ENCODE measurements at regions not wholly inside any gene's neighbourhood (a gene's known extent, or its start where the extent isn't known, plus 50 kb on each side); places are given as distances from the start of the nearest gene placed in this dataset.

GRCh38 chr9:104330841-104331240 lies 173.2 kb upstream of the OR13F1 start:
- dilution Hi-C loops (cut with MboI; ENCODE audit: extremely low pct_ligation_motif_present, low sequenced_read_pairs) (no loop called here), intact Hi-C loops (cut with micrococcal nuclease) (no loop called here)
- no peaks in the 10 kb centered on the region for H3K9me3 ChIP-seq (replicated peaks; ENCODE audit: control insufficient read depth, insufficient read depth, low read length)
- no peaks in the 10 kb centered on the region for H3K79me2 ChIP-seq (ENCODE audit: control insufficient read depth, insufficient read depth, low read length)
- FAIRE-seq (no peak), DNase-seq (ENCODE audit: low read depth, low spot score) (no peak)
- BruUV-seq (replicated peaks) = no TSS peak
- H3K4me3 ChIP-seq (replicated peaks in 1 of 3; ENCODE audit: insufficient read depth in 1 of 3, low read depth in 1 of 3, low read length in 3 of 3) = no peak overlapping the region
- H3K9ac ChIP-seq (replicated peaks; ENCODE audit: extremely low read depth, insufficient read depth, low read length) = no peak overlapping the region
- H3K27me3 ChIP-seq (ENCODE audit: control insufficient read depth in 2 of 2, insufficient read depth in 2 of 2, low read length in 2 of 2) = no peaks in the 10 kb centered on the region
- H4K20me1 ChIP-seq (replicated peaks; ENCODE audit: control insufficient read depth, extremely low read depth, insufficient read depth, low read length) = no peaks in the 10 kb centered on the region
- H3K27ac ChIP-seq (ENCODE audit: insufficient read depth, low read depth, low read length) = no peak overlapping the region
- H2AFZ ChIP-seq (ENCODE audit: low read depth, low read length) = no peak overlapping the region
- no peak for TF ChIP-seq POLR2A (IDR thresholded peaks at IDR 0.05; ENCODE audit: low read depth, low read length)
- no peak for TF ChIP-seq MYC (IDR thresholded peaks at IDR 0.05; ENCODE audit: low read depth, low read length)
- TF ChIP-seq EZH2 (IDR thresholded peaks at IDR 0.05; ENCODE audit: borderline replicate concordance, low read depth, low read length, severe bottlenecking) = no peak
- no peak for TF ChIP-seq CTCF (IDR thresholded peaks at IDR 0.05; ENCODE audit: extremely low read depth in 1 of 2, insufficient read depth in 1 of 2, low read depth in 1 of 2, low read length in 2 of 2)
- TF ChIP-seq GATA2 (IDR thresholded peaks at IDR 0.05; ENCODE audit: insufficient read depth, insufficient read length, low read depth, low read length) = no peak
- no peak for TF ChIP-seq JUN (IDR thresholded peaks at IDR 0.05; ENCODE audit: borderline replicate concordance, insufficient read depth, insufficient read length, low read depth)
- no peak for TF ChIP-seq POLR2AphosphoS5 (IDR thresholded peaks at IDR 0.05; ENCODE audit: insufficient read depth, low read depth, low read length)
- TF ChIP-seq FOS (IDR thresholded peaks at IDR 0.05; ENCODE audit: borderline replicate concordance, insufficient read depth, low read length) = no peak
- TF ChIP-seq MAX (IDR thresholded peaks at IDR 0.05; ENCODE audit: insufficient read depth, insufficient read length) = no peak
- no peaks in the 10 kb centered on the region for H3K4me1 ChIP-seq (ENCODE audit: control insufficient read depth, extremely low read depth, insufficient read depth, low read length)
- H3K9me1 ChIP-seq (replicated peaks; ENCODE audit: control insufficient read depth, extremely low read depth, insufficient read depth, low read length) = no peaks in the 10 kb centered on the region
- CTCF ChIA-PET = no interaction called here
- H3K36me3 ChIP-seq (ENCODE audit: control insufficient read depth in 2 of 2, extremely low read depth in 1 of 2, insufficient read depth in 2 of 2, low read length in 2 of 2) = no peaks in the 10 kb centered on the region
- H3K4me2 ChIP-seq (ENCODE audit: insufficient read depth, low read length) = no peak overlapping the region
- POLR2A ChIA-PET = no interaction called here

All from endothelial cell of umbilical vein (primary cell).